ENCODE measurements at regions not wholly inside any gene's neighbourhood (a gene's known extent, or its start where the extent isn't known, plus 50 kb on each side); places are given as distances from the start of the nearest gene placed in this dataset.
"Not testable (repeated sequence)": the region's sequence is repeated elsewhere in the genome, so short reads cannot be mapped to it uniquely, and the experiment has no call there.

DNA sequence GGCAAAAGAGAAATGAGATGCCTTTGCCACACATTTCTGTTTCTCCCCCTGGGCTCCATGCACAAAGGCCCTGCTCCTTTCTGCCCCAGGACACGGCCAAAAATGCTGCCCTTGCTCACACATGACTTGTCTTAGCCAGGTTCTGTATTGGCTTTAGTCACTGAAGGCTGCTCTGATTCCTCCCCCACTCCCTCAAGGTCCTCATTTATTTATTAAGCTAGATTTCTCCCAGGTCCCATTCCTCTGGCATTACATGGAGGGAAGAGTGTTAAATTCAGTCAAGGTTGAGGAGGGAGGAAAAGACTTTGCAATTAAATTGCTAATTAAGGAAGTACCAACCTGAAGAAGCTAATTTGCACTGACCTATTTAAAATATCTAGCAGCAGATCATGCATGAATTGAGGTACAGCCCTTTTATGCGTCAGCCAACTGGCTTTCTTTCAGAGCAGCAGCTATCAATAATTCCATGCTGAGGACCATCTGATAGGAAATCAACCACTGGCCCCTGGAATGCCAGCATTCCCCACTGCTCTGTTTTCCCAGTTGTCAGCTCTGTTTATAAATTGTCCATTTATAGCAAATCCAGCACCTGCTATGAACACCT is 81.2 kb upstream of the MAP3K1 start:
- no peak for DNase-seq
- H3K36me3 ChIP-seq: no peaks in the 10 kb centered on the region
- intact Hi-C loops (cut with DNase I): no loop called here
- H3K27me3 ChIP-seq: no peaks in the 10 kb centered on the region
- WGBS (ENCODE audit: insufficient coverage, low coverage, low lambda C conversion rate, missing lambda C conversion rate): 59% methylated on average over 2 of the region's 2 CpGs
- no peaks in the 10 kb centered on the region for H3K4me1 ChIP-seq
- H3K4me3 ChIP-seq: no peak overlapping the region
- H3K27ac ChIP-seq: no peak overlapping the region
- no peak for ATAC-seq
- no peaks in the 10 kb centered on the region for H3K9me3 ChIP-seq
- TF ChIP-seq POLR2A (IDR thresholded peaks at IDR 0.05) (no peak), CTCF (IDR thresholded peaks at IDR 0.05) (no peak)

DNA sequence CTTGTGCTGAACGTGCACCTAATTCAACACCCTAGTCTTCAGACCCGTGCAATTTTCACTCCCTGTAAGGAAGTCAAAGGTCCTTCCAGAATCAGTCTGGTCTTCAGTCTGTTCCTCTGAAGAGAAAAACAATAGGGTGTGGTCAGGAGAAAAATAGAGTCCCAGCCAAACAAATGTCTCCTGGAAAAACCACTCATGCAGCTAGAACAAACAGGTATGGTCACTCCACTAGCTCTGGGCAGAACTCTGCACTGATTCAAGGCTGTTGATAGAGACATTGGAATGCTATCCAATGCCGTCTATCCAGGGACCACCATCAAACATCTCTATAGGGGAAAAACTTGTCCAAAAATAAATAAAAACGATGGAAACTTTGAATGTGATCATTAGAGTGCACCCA is 81.8 kb upstream of the MAP3K1 start:
- Histone ChIP-seq H3K4me1 (no peaks in the 10 kb centered on the region), H3K4me3 (no peak overlapping the region), H3K27me3 (no peaks in the 10 kb centered on the region), H3K36me3 (no peaks in the 10 kb centered on the region), H3K9me3 (no peaks in the 10 kb centered on the region), H3K27ac (no peak overlapping the region)
- ATAC-seq (no peak), DNase-seq (no peak)
- intact Hi-C loops (cut with DNase I): no loop called here
- 63% methylated on average over 4 of the region's 4 CpGs for whole genome bisulfite sequencing (ENCODE audit: insufficient coverage, low coverage, low lambda C conversion rate, missing lambda C conversion rate)
- no peak for TF ChIP-seq POLR2A (IDR thresholded peaks at IDR 0.05)
- no peak for TF ChIP-seq CTCF (IDR thresholded peaks at IDR 0.05)

DNA sequence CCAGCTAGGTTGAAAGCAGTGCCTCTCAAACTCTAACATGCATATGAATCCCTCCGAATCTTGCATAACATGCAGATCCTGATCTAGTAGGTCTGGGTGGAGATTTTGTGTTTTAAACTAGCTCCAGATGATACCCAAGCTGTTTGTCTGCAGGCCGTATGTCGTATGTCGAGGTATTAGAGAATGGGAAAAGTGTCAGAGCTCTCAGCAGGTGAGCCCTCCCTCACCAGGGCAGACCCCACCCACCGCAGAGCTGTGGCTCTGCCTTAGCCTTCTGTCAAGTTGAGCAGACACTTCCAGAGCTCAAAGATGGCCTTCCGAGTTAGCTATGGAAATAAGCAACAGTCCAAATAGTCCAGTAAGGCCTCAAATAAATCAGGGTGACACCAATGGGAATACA is 83.2 kb upstream of the MAP3K1 start:
- H3K4me1 ChIP-seq: no peaks in the 10 kb centered on the region
- ATAC-seq (no peak), DNase-seq (no peak)
- TF ChIP-seq CTCF (IDR thresholded peaks at IDR 0.05): no peak
- TF ChIP-seq POLR2A (IDR thresholded peaks at IDR 0.05): no peak
- intact Hi-C loops (cut with DNase I): no loop called here
- H3K27ac ChIP-seq: no peak overlapping the region
- no peaks in the 10 kb centered on the region for H3K36me3 ChIP-seq
- 83% methylated on average over 6 of the region's 6 CpGs for WGBS (ENCODE audit: insufficient coverage, low coverage, low lambda C conversion rate, missing lambda C conversion rate)
- no peaks in the 10 kb centered on the region for H3K27me3 ChIP-seq
- no peak overlapping the region for H3K4me3 ChIP-seq
- no peaks in the 10 kb centered on the region for H3K9me3 ChIP-seq

- intact Hi-C loops (cut with DNase I); ATAC-seq; H3K4me3 ChIP-seq; H3K27me3 ChIP-seq; H3K4me1 ChIP-seq; H3K36me3 ChIP-seq; H3K9me3 ChIP-seq; DNase-seq; H3K27ac ChIP-seq: not testable (repeated sequence)
- WGBS (ENCODE audit: insufficient coverage, low coverage, low lambda C conversion rate, missing lambda C conversion rate): 67% methylated on average over 1 of the region's 2 CpGs
Observed at GRCh38 chr5:56731473-56731872, 83.9 kb upstream of the MAP3K1 start.

DNA sequence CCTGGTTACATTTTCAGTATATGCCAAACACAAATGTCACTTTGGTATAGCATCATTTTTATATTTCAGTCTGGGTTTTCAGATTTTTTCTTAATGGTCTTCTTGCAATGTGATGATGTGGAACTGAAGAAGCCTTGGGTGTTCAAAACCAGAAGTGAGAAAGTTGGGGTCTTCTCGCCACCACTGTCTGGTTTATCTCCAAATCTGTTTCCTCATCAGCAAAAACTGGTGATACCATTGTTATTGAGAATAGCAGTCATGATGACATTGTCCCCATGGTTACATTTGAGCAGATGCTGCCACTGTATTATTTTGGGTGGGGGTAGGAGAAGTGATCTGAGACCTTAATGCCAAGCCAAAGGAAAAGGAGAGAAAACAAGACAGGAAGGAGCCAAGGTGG is 85.9 kb upstream of the MAP3K1 start:
- no peak for TF ChIP-seq CTCF (IDR thresholded peaks at IDR 0.05)
- no peak for TF ChIP-seq POLR2A (IDR thresholded peaks at IDR 0.05)
- ATAC-seq (no peak), DNase-seq (no peak)
- Histone ChIP-seq H3K9me3 (no peaks in the 10 kb centered on the region), H3K4me1 (no peaks in the 10 kb centered on the region), H3K36me3 (no peaks in the 10 kb centered on the region), H3K27me3 (no peaks in the 10 kb centered on the region), H3K27ac (no peak overlapping the region), H3K4me3 (no peak overlapping the region)
- WGBS (ENCODE audit: insufficient coverage, low coverage, low lambda C conversion rate, missing lambda C conversion rate): 56% methylated on average over 1 of the region's 1 CpG
- intact Hi-C loops (cut with DNase I): no loop called here

All from right lobe of liver (tissue), 6 donors.